GM10266 (cell line): ENCODE measurements at regions not wholly inside any gene's neighbourhood (a gene's known extent, or its start where the extent isn't known, plus 50 kb on each side); places are given as distances from the start of the nearest gene placed in this dataset.

Experiments
- DNase-seq: peaks from one replicate; pipeline ENCODE4 v3.0.0; 2012; ENCODE audit errors: extremely low spot score
- CTCF ChIP-seq: IDR thresholded peaks from 2 replicates; pipeline ENCODE4 v1.5.1; 2012; ENCODE audit warnings: mild to moderate bottlenecking, low read depth; ENCODE audit not compliant: control insufficient read depth, insufficient read depth; ENCODE audit errors: missing control alignments

- DNase-seq, result no peak
- TF ChIP-seq CTCF, result no peak
Measured at GRCh38 chr9:7906783-7907550, 107.4 kb upstream of the DMAC1 start.

GRCh38 chr9:7901621-7902020, 102.0 kb upstream of the DMAC1 start:
- DNase-seq, result no peak
- TF ChIP-seq CTCF, result no peak

- DNase-seq, result no peak
- TF ChIP-seq CTCF, result no peak
Measured at GRCh38 chr9:7900541-7900940, 101.0 kb upstream of the DMAC1 start.

GRCh38 chr9:7899753-7900152, 100.2 kb upstream of the DMAC1 start:
- DNase-seq, result no peak
- no peak for TF ChIP-seq CTCF

GRCh38 chr9:7894231-7894630, 94.7 kb upstream of the DMAC1 start:
- no peak for DNase-seq
- TF ChIP-seq CTCF, result no peak

GRCh38 chr9:7892975-7893374, 93.4 kb upstream of the DMAC1 start:
- no peak for DNase-seq
- no peak for TF ChIP-seq CTCF

GRCh38 chr9:7879551-7880245, 80.1 kb upstream of the DMAC1 start:
- no peak for DNase-seq
- no peak for TF ChIP-seq CTCF
